WI38 (cell line): ENCODE measurements at regions not wholly inside any gene's neighbourhood (a gene's known extent, or its start where the extent isn't known, plus 50 kb on each side); places are given as distances from the start of the nearest gene placed in this dataset.

Experiments used
- H3K4me3 ChIP-seq: 2 replicates; pipeline ENCODE4 v1.5.1; 2011; ENCODE audit warnings: low read depth, mild to moderate bottlenecking, control low read depth, low read length
- CTCF ChIP-seq: IDR thresholded peaks from 2 replicates; pipeline ENCODE4 v1.5.1; 2012; ENCODE audit warnings: low read depth, mild to moderate bottlenecking, control low read depth, low read length

GRCh38 chr5:96117771-96118651, 156.4 kb upstream of the ELL2 start:
- H3K4me3 ChIP-seq: no peak overlapping the region
- no peak for TF ChIP-seq CTCF

GRCh38 chr5:96115147-96115807, 153.6 kb upstream of the ELL2 start:
- no peak for TF ChIP-seq CTCF
- H3K4me3 ChIP-seq: no peak overlapping the region

- no peak for TF ChIP-seq CTCF
- no peak overlapping the region for H3K4me3 ChIP-seq
Measured at GRCh38 chr5:96114736-96115135, 153.1 kb upstream of the ELL2 start.

GRCh38 chr5:96113170-96113939, 151.7 kb upstream of the ELL2 start:
- no peak for TF ChIP-seq CTCF
- H3K4me3 ChIP-seq: no peak overlapping the region

GRCh38 chr5:96112703-96113102, 151.1 kb upstream of the ELL2 start:
- no peak overlapping the region for H3K4me3 ChIP-seq
- TF ChIP-seq CTCF: no peak

- H3K4me3 ChIP-seq: no peak overlapping the region
- TF ChIP-seq CTCF: no peak
Measured at GRCh38 chr5:96112123-96112670, 150.5 kb upstream of the ELL2 start.
